ENCODE measurements at regions not wholly inside any gene's neighbourhood (a gene's known extent, or its start where the extent isn't known, plus 50 kb on each side); places are given as distances from the start of the nearest gene placed in this dataset.

- H3K36me3 ChIP-seq = no peaks in the 10 kb centered on the region
- 90% methylated on average over 7 of the region's 7 CpGs for WGBS
- no peak overlapping the region for H3K27ac ChIP-seq
- no peaks in the 10 kb centered on the region for H3K9me3 ChIP-seq
- DNase-seq (ENCODE audit: low spot score in 2 of 2) = no peak
- H3K27me3 ChIP-seq = no peaks in the 10 kb centered on the region
- H3K4me1 ChIP-seq = no peaks in the 10 kb centered on the region
- TF ChIP-seq EP300 (IDR thresholded peaks at IDR 0.05) = no peak
- TF ChIP-seq POLR2A (IDR thresholded peaks at IDR 0.05) = no peak
- TF ChIP-seq POLR2AphosphoS5 (IDR thresholded peaks at IDR 0.05) = no peak
- no peak for TF ChIP-seq CTCF (IDR thresholded peaks at IDR 0.05)
- no peak overlapping the region for H3K4me3 ChIP-seq
Observed at GRCh38 chr10:111998728-111999127, 184.8 kb downstream of the GPAM start.

GRCh38 chr10:111999205-111999914, 184.2 kb downstream of the GPAM start:
- Histone ChIP-seq H3K27me3 (no peaks in the 10 kb centered on the region), H3K27ac (no peak overlapping the region), H3K9me3 (no peaks in the 10 kb centered on the region), H3K4me1 (no peaks in the 10 kb centered on the region), H3K4me3 (no peak overlapping the region), H3K36me3 (no peaks in the 10 kb centered on the region)
- WGBS = 66% methylated on average over 4 of the region's 4 CpGs
- DNase-seq (ENCODE audit: low spot score in 2 of 2) = no peak
- TF ChIP-seq POLR2AphosphoS5 (IDR thresholded peaks at IDR 0.05) (no peak), EP300 (IDR thresholded peaks at IDR 0.05) (no peak), CTCF (IDR thresholded peaks at IDR 0.05) (no peak), POLR2A (IDR thresholded peaks at IDR 0.05) (no peak)

GRCh38 chr10:111999915-112000302, 183.7 kb downstream of the GPAM start:
- no peak overlapping the region for H3K4me3 ChIP-seq
- H3K9me3 ChIP-seq = no peaks in the 10 kb centered on the region
- TF ChIP-seq EP300 (IDR thresholded peaks at IDR 0.05) (no peak), POLR2A (IDR thresholded peaks at IDR 0.05) (no peak), CTCF (IDR thresholded peaks at IDR 0.05) (no peak), POLR2AphosphoS5 (IDR thresholded peaks at IDR 0.05) (no peak)
- WGBS = 72% methylated on average over 2 of the region's 3 CpGs
- DNase-seq (ENCODE audit: low spot score in 2 of 2) = no peak
- H3K4me1 ChIP-seq = no peaks in the 10 kb centered on the region
- H3K27me3 ChIP-seq = no peaks in the 10 kb centered on the region
- H3K36me3 ChIP-seq = no peaks in the 10 kb centered on the region
- H3K27ac ChIP-seq = no peak overlapping the region

GRCh38 chr10:112000466-112000865, 183.1 kb downstream of the GPAM start:
- 53% methylated on average over 2 of the region's 2 CpGs for WGBS
- H3K4me3 ChIP-seq = no peak overlapping the region
- TF ChIP-seq POLR2AphosphoS5 (IDR thresholded peaks at IDR 0.05) = no peak
- no peak for TF ChIP-seq EP300 (IDR thresholded peaks at IDR 0.05)
- TF ChIP-seq CTCF (IDR thresholded peaks at IDR 0.05) = no peak
- TF ChIP-seq POLR2A (IDR thresholded peaks at IDR 0.05) = no peak

GRCh38 chr10:112002206-112002605, 181.4 kb downstream of the GPAM start:
- H3K27me3 ChIP-seq = no peaks in the 10 kb centered on the region
- H3K9me3 ChIP-seq = no peaks in the 10 kb centered on the region
- no peak overlapping the region for H3K27ac ChIP-seq
- no peak for DNase-seq (ENCODE audit: low spot score in 2 of 2)
- 68% methylated on average over 3 of the region's 3 CpGs for WGBS
- no peak overlapping the region for H3K4me3 ChIP-seq
- no peaks in the 10 kb centered on the region for H3K36me3 ChIP-seq
- TF ChIP-seq EP300 (IDR thresholded peaks at IDR 0.05) (no peak), CTCF (IDR thresholded peaks at IDR 0.05) (no peak), POLR2AphosphoS5 (IDR thresholded peaks at IDR 0.05) (no peak), POLR2A (IDR thresholded peaks at IDR 0.05) (no peak)
- H3K4me1 ChIP-seq = no peaks in the 10 kb centered on the region

More at GRCh38 chr10:112000466-112000865, 183.1 kb downstream of the GPAM start:
- DNase-seq (ENCODE audit: low spot score in 2 of 2) = no peak
- no peaks in the 10 kb centered on the region for H3K9me3 ChIP-seq
- no peaks in the 10 kb centered on the region for H3K36me3 ChIP-seq
- H3K4me1 ChIP-seq = no peaks in the 10 kb centered on the region
- no peak overlapping the region for H3K27ac ChIP-seq
- H3K27me3 ChIP-seq = no peaks in the 10 kb centered on the region
